ENCODE measurements at regions not wholly inside any gene's neighbourhood (a gene's known extent, or its start where the extent isn't known, plus 50 kb on each side); places are given as distances from the start of the nearest gene placed in this dataset.

DNA sequence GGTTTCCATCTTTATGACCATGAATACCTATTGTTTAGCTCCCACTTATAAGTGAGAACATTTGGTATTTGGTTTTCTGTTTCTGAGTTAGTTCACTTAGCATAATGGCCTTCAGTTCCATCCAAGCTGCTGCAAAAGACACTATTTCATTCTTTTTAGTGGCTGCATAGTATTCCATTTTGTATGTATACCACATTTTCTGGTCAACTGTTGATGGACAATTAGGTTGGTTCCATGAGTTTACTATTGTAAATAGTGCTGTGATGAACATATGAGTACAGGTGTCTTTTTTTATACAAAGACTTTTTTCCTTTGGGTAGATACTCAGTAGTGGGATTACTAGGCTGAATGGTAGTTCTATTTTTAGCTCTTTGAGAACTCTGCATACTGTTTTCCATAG, 87.8 kb upstream of the GOT2 start:
- TF ChIP-seq POLR2AphosphoS5 (IDR thresholded peaks at IDR 0.05; ENCODE audit: low read depth, low read length) (no peak), TAF1 (IDR thresholded peaks at IDR 0.05; ENCODE audit: borderline replicate concordance, insufficient read depth, low read length) (no peak)
- TF ChIP-seq, protein P1, sequence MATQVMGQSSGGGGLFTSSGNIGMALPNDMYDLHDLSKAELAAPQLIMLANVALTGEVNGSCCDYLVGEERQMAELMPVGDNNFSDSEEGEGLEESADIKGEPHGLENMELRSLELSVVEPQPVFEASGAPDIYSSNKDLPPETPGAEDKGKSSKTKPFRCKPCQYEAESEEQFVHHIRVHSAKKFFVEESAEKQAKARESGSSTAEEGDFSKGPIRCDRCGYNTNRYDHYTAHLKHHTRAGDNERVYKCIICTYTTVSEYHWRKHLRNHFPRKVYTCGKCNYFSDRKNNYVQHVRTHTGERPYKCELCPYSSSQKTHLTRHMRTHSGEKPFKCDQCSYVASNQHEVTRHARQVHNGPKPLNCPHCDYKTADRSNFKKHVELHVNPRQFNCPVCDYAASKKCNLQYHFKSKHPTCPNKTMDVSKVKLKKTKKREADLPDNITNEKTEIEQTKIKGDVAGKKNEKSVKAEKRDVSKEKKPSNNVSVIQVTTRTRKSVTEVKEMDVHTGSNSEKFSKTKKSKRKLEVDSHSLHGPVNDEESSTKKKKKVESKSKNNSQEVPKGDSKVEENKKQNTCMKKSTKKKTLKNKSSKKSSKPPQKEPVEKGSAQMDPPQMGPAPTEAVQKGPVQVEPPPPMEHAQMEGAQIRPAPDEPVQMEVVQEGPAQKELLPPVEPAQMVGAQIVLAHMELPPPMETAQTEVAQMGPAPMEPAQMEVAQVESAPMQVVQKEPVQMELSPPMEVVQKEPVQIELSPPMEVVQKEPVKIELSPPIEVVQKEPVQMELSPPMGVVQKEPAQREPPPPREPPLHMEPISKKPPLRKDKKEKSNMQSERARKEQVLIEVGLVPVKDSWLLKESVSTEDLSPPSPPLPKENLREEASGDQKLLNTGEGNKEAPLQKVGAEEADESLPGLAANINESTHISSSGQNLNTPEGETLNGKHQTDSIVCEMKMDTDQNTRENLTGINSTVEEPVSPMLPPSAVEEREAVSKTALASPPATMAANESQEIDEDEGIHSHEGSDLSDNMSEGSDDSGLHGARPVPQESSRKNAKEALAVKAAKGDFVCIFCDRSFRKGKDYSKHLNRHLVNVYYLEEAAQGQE (IDR thresholded peaks at IDR 0.05; ENCODE audit: insufficient read depth in 1 of 2, low read depth in 2 of 2, low read length in 2 of 2) = no peak

Data from PFSK-1 (cell line).